ENCODE measurements at regions not wholly inside any gene's neighbourhood (a gene's known extent, or its start where the extent isn't known, plus 50 kb on each side); places are given as distances from the start of the nearest gene placed in this dataset.

DNA sequence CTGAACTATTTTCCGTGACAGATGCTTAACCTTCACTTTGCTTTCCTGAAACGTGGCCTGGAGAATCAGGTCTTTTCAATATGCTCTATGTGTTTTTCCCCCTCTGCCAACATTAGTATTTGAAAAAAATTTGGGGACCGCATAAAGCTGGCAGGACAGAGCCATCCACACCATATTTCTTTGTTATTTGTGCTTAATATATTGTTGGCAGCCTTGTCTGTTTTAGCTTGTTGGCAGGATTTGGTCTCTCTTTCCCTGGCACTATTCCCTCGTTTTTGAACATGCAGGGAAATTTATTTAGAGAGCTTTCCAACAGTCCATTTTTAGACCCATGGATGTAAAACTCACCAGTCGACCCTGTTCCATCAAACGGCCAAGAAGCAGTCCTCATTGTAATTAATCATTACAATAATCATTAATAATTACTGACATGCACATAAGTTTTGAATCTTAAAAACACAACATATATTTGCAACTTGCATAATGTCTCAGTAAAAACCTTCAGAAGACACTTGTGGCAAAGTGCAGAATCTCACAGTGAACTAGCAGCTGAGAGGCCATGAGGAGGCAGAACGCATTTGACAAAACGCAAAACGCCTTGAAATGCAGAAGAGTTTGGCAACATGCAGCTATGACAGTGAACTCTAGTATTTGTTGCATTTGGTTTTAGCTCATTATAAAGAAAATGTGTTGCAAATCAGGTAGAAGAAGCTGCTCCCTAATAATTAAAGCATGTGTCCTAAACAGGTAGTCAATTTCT, 514.2 kb downstream of the C6orf118 start:
- TF ChIP-seq, protein P1, sequence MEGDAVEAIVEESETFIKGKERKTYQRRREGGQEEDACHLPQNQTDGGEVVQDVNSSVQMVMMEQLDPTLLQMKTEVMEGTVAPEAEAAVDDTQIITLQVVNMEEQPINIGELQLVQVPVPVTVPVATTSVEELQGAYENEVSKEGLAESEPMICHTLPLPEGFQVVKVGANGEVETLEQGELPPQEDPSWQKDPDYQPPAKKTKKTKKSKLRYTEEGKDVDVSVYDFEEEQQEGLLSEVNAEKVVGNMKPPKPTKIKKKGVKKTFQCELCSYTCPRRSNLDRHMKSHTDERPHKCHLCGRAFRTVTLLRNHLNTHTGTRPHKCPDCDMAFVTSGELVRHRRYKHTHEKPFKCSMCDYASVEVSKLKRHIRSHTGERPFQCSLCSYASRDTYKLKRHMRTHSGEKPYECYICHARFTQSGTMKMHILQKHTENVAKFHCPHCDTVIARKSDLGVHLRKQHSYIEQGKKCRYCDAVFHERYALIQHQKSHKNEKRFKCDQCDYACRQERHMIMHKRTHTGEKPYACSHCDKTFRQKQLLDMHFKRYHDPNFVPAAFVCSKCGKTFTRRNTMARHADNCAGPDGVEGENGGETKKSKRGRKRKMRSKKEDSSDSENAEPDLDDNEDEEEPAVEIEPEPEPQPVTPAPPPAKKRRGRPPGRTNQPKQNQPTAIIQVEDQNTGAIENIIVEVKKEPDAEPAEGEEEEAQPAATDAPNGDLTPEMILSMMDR (optimal IDR thresholded peaks at IDR 0.05 in 1 of 3, IDR thresholded peaks at IDR 0.05 in 1 of 3, conservative IDR thresholded peaks at IDR 0.05 in 1 of 3; ENCODE audit: extremely low read depth in 1 of 3, insufficient read depth in 2 of 3, low read length in 3 of 3) = no peak
- TF ChIP-seq EZH2 (IDR thresholded peaks at IDR 0.05; ENCODE audit: low read length) = no peak

Data from keratinocyte (primary cell).